ENCODE measurements at regions not wholly inside any gene's neighbourhood (a gene's known extent, or its start where the extent isn't known, plus 50 kb on each side); places are given as distances from the start of the nearest gene placed in this dataset.

DNA sequence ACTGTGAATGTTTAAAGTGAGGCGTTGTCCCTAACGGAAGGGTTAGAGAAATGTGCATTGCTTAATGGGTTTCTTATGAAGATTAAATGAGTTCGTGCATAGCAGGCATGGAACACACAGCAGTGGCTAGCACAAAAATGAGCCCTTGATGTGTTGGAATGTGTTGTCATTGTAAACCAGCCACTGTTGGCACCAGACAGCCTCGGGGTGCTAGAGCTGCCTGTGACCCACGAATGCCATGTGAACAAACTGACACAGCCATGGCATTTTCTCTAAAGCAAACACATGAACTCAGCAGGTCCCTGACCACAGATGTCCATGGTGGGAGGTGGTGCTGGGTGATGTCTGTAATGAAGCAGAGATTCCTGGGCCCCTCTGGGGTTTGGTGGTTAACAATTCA, 111.1 kb upstream of the DPP6 start:
- H3K27me3 ChIP-seq (ENCODE audit: control insufficient read depth, insufficient read depth, low read length), result no peaks in the 10 kb centered on the region
- ChIA-PET POLR2A (no interaction called here), CTCF (no interaction called here)
- no peaks in the 10 kb centered on the region for H3K4me1 ChIP-seq (ENCODE audit: control insufficient read depth, insufficient read depth, low read length)
- BruUV-seq (replicated peaks), result no TSS peak
- DNase-seq (ENCODE audit: low read depth, low spot score) (no peak), ATAC-seq (no peak)
- H3K36me3 ChIP-seq (ENCODE audit: control insufficient read depth, insufficient read depth, low read length), result no peaks in the 10 kb centered on the region
- H3K4me3 ChIP-seq (ENCODE audit: low read depth in 2 of 2, low read length in 2 of 2), result no peak overlapping the region
- no peak overlapping the region for H3K27ac ChIP-seq (ENCODE audit: low read length)
- intact Hi-C loops (cut with micrococcal nuclease; ENCODE audit: unreplicated experiment) (no loop called here), in situ Hi-C loops (cut with HindIII; ENCODE audit: low pct_unique_long_range_greater_than_20kb, low sequenced_read_pairs) (no loop called here)
- H3K9me3 ChIP-seq (ENCODE audit: control insufficient read depth, insufficient read depth, low read depth, low read length), result no peaks in the 10 kb centered on the region
- TF ChIP-seq POLR2AphosphoS5 (IDR thresholded peaks at IDR 0.05; ENCODE audit: low read depth, low read length), result no peak
- TF ChIP-seq REST (IDR thresholded peaks at IDR 0.05; ENCODE audit: insufficient read depth in 1 of 2, low read depth in 2 of 2, low read length in 1 of 2), result no peak

DNA sequence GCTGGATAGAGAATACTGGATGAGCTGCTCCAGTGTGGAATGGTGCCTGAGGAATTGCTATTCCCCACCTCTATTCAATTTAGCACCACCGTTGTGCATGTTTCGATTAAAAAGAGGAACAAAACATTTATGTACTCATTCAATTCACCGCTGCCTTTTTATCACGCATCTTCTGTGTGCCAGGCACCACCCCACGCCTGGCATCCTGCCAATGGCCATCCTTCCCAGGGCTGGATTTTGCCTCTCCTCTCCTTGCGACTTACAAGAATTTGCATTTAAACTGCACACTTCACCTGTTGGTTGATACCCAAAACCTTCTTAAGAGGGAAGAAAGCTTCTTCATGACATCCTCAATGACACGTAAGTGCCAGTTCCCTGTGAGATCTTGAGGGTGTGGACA, 110.2 kb upstream of the DPP6 start:
- intact Hi-C loops (cut with micrococcal nuclease; ENCODE audit: unreplicated experiment) (no loop called here), in situ Hi-C loops (cut with HindIII; ENCODE audit: low pct_unique_long_range_greater_than_20kb, low sequenced_read_pairs) (no loop called here)
- BruUV-seq (replicated peaks), result no TSS peak
- no peaks in the 10 kb centered on the region for H3K36me3 ChIP-seq (ENCODE audit: control insufficient read depth, insufficient read depth, low read length)
- no peak overlapping the region for H3K27ac ChIP-seq (ENCODE audit: low read length)
- DNase-seq (ENCODE audit: low read depth, low spot score) (no peak), ATAC-seq (no peak)
- H3K9me3 ChIP-seq (ENCODE audit: control insufficient read depth, insufficient read depth, low read depth, low read length), result no peaks in the 10 kb centered on the region
- TF ChIP-seq TCF7L2 (IDR thresholded peaks at IDR 0.05; ENCODE audit: low read depth, low read length) (no peak), CTCF (IDR thresholded peaks at IDR 0.05) (no peak), REST (IDR thresholded peaks at IDR 0.05; ENCODE audit: insufficient read depth in 1 of 2, low read depth in 2 of 2, low read length in 1 of 2) (no peak), POLR2AphosphoS5 (IDR thresholded peaks at IDR 0.05; ENCODE audit: low read depth, low read length) (no peak), SIN3A (IDR thresholded peaks at IDR 0.05; ENCODE audit: borderline replicate concordance, insufficient read depth, low read depth, low read length) (no peak)
- POLR2A ChIA-PET, result no interaction called here
- CTCF ChIA-PET, result no interaction called here
- H3K27me3 ChIP-seq (ENCODE audit: control insufficient read depth, insufficient read depth, low read length), result no peaks in the 10 kb centered on the region
- H3K4me1 ChIP-seq (ENCODE audit: control insufficient read depth, insufficient read depth, low read length), result no peaks in the 10 kb centered on the region
- no peak overlapping the region for H3K4me3 ChIP-seq (ENCODE audit: low read depth in 2 of 2, low read length in 2 of 2)
